HepG2 (cell line): ENCODE measurements at regions not wholly inside any gene's neighbourhood (a gene's known extent, or its start where the extent isn't known, plus 50 kb on each side); places are given as distances from the start of the nearest gene placed in this dataset.

ENCODE experiments used
- ATAC-seq: fragments of 200-7000 bp; cut with Tn5 transposase; 3 replicates; pipeline ENCODE4 v1.9.1; 2020; ENCODE audit warnings: mild to moderate bottlenecking, moderate library complexity
- BruUV-seq: library from RNA; stranded (reverse); fragments of 400-500 nt; replicated peaks from 2 replicates; lab custom pipeline; 2021; lab: Mats Ljungman, UMichigan
- CTCF ChIA-PET: fragments of 300-600 bp; formaldehyde crosslinking; extraction: SDS; loops from one replicate; lab custom pipeline; 2021; ENCODE audit warnings: low total read pairs, inconsistent platforms, low intra/inter-chr PET ratio; lab: Yijun Ruan, JAX
- POLR2A ChIA-PET: fragments of 350-600 bp; sonication (Branson Sonifier 250); formaldehyde crosslinking; loops from one replicate; lab custom pipeline; 2020; ENCODE audit warnings: antibody characterized with exemption, inconsistent platforms; lab: Yijun Ruan, JAX
- DNase-seq: peaks from one replicate; pipeline ENCODE4 v3.0.0-alpha.2; 2015; ENCODE audit warnings: low spot score
- FAIRE-seq: peaks from 3 replicates; lab custom pipeline; 2011; peaks lifted over from hg19 to GRCh38; lab: Jason Lieb, UNC
- H2AFZ ChIP-seq: one replicate; pipeline ENCODE4 v1.6.1; 2011; ENCODE audit warnings: low read length, inconsistent platforms
- H3K27ac ChIP-seq: fragments of 300-600 bp; 3 replicates; pipeline ENCODE4 v1.8.0; 2011; ENCODE audit warnings: mixed run types, mild to moderate bottlenecking, mixed read lengths, low read length, inconsistent platforms; ENCODE audit not compliant: insufficient read depth; ENCODE audit errors: extremely low read length
- H3K27me3 ChIP-seq, 2 experiments: fragments of 200-600 bp in 1 of 2; 2 replicates in 1 of 2; 3 replicates in 1 of 2; pipeline versions ENCODE4 v1.6.0 to v1.8.0; 2011; ENCODE audit warnings: low read length in 2 of 2, mild to moderate bottlenecking in 2 of 2, moderate library complexity in 2 of 2, inconsistent platforms in 1 of 2; ENCODE audit not compliant: insufficient read depth in 2 of 2, control insufficient read depth in 1 of 2
- H3K36me3 ChIP-seq, 2 experiments: fragments of 200-600 bp in 1 of 2; replicated peaks in 1 of 2; 2 replicates in 1 of 2; 3 replicates in 1 of 2; pipeline versions ENCODE4 v1.5.1 to v1.8.0; 2011; ENCODE audit warnings: low read length in 2 of 2, inconsistent platforms in 1 of 2; ENCODE audit not compliant: insufficient read depth in 2 of 2, control insufficient read depth in 1 of 2
- H3K4me1 ChIP-seq: 2 replicates; pipeline ENCODE4 v1.5.1; 2012; ENCODE audit warnings: low read length, inconsistent platforms; ENCODE audit not compliant: insufficient read depth
- H3K4me2 ChIP-seq: 2 replicates; pipeline ENCODE4 v1.6.0; 2011; ENCODE audit warnings: low read depth, low read length, inconsistent platforms
- H3K4me3 ChIP-seq, 3 experiments: fragments of 200-600 bp in 1 of 3; sonication (generic), shearing (Covaris generic) in 1 of 3; replicated peaks in 1 of 3; 2 replicates each; pipeline ENCODE4 v1.5.1; 2011 to 2016; ENCODE audit warnings: low read length in 3 of 3, inconsistent platforms in 2 of 3, low read depth in 2 of 3, mild to moderate bottlenecking in 2 of 3, control low read depth in 1 of 3, mixed read lengths in 1 of 3; ENCODE audit not compliant: insufficient read depth in 1 of 3
- H3K79me2 ChIP-seq: one replicate; pipeline ENCODE4 v1.6.1; 2011; ENCODE audit warnings: low read length, inconsistent platforms; ENCODE audit not compliant: insufficient read depth
- H3K9ac ChIP-seq: 2 replicates; pipeline ENCODE4 v1.6.0; 2011; ENCODE audit warnings: mild to moderate bottlenecking, low read depth, low read length, inconsistent platforms; ENCODE audit not compliant: insufficient read depth
- H3K9me3 ChIP-seq: 2 replicates; pipeline ENCODE4 v1.5.1; 2012; ENCODE audit warnings: mild to moderate bottlenecking, low read length
- H4K20me1 ChIP-seq: 2 replicates; pipeline ENCODE4 v1.6.0; 2011; ENCODE audit warnings: inconsistent platforms, mild to moderate bottlenecking, low read length, moderate library complexity; ENCODE audit not compliant: insufficient read depth
- FOXA3 ChIP-seq: IDR thresholded peaks from 2 replicates; pipeline ENCODE4 v1.6.1; 2016; ENCODE audit warnings: missing genetic modification reagents, missing compliant biosample characterization
- MTF1 ChIP-seq: sonication (generic); formaldehyde crosslinking; IDR thresholded peaks from 2 replicates; pipeline ENCODE4 v1.5.0; 2020; ENCODE audit warnings: missing genetic modification reagents
- RARG ChIP-seq: sonication (generic); formaldehyde crosslinking; IDR thresholded peaks from 2 replicates; pipeline ENCODE4 v1.4.0; 2020; ENCODE audit warnings: low read depth, mild to moderate bottlenecking, missing genetic modification reagents
- SOX5 ChIP-seq: IDR thresholded peaks from 2 replicates; pipeline ENCODE4 v1.6.1; 2016; ENCODE audit warnings: borderline replicate concordance
- SRF ChIP-seq: IDR thresholded peaks from 2 replicates; pipeline ENCODE4 v1.6.1; 2011; ENCODE audit warnings: mild to moderate bottlenecking, low read depth, low read length, moderate library complexity
- ZFX ChIP-seq: sonication (generic); formaldehyde crosslinking; IDR thresholded peaks from 2 replicates; pipeline ENCODE4 v1.4.0; 2020; ENCODE audit warnings: mild to moderate bottlenecking, low read depth, missing genetic modification reagents, moderate library complexity
- ZNF292 ChIP-seq: sonication (generic); formaldehyde crosslinking; IDR thresholded peaks from 2 replicates; pipeline ENCODE4 v1.8.1; 2022; ENCODE audit warnings: mild to moderate bottlenecking, low read depth, missing genetic modification reagents, borderline replicate concordance
- ZNF878 ChIP-seq: sonication (generic); formaldehyde crosslinking; IDR thresholded peaks from 2 replicates; pipeline ENCODE4 v1.8.1; 2023; ENCODE audit warnings: mild to moderate bottlenecking, missing genetic modification reagents, moderate library complexity
- WGBS: methylation state at CpG from one replicate; pipeline ENCODE4 v1.1.6; 2017; ENCODE audit warnings: low lambda C conversion rate; 5-methylcytosine and 5-hydroxymethylcytosine counted together
- in situ Hi-C: cut with HindIII; loops from 2 replicates; pipeline ENCODE4 v1.10.0; 2017; ENCODE audit warnings: low pct_unique_long_range_greater_than_20kb; ENCODE audit not compliant: extremely low pct_ligation_motif_present
- intact Hi-C: fragments of 100-400 bp; cut with micrococcal nuclease; formaldehyde crosslinking; loops from one replicate; pipeline ENCODE4 v1.10.0; 2022; ENCODE audit not compliant: unreplicated experiment
- TF ChIP-seq, protein P1 (sequence below), 2 experiments: fragments of 450-650 bp in 1 of 2; sonication (generic) in 1 of 2; formaldehyde crosslinking in 1 of 2; IDR thresholded peaks; 2 replicates each; pipeline versions ENCODE4 v1.6.1 to v1.8.0; 2016 to 2022; ENCODE audit warnings: antibody characterized with exemption in 1 of 2, mild to moderate bottlenecking in 1 of 2, missing genetic modification reagents in 1 of 2
- TF ChIP-seq, protein P2 (sequence below): sonication (generic); formaldehyde crosslinking; IDR thresholded peaks from 2 replicates; pipeline ENCODE4 v1.9.0; 2021; ENCODE audit warnings: missing genetic modification reagents, mild to moderate bottlenecking, borderline replicate concordance
- TF ChIP-seq, protein P3 (sequence below): IDR thresholded peaks from 2 replicates; pipeline ENCODE4 v1.6.1; 2012; ENCODE audit warnings: inconsistent platforms
- TF ChIP-seq, protein P4 (sequence below): IDR thresholded peaks from 2 replicates; pipeline ENCODE4 v1.6.1; 2012; ENCODE audit warnings: low read depth, low read length, improper control_type of control experiment

DNA sequence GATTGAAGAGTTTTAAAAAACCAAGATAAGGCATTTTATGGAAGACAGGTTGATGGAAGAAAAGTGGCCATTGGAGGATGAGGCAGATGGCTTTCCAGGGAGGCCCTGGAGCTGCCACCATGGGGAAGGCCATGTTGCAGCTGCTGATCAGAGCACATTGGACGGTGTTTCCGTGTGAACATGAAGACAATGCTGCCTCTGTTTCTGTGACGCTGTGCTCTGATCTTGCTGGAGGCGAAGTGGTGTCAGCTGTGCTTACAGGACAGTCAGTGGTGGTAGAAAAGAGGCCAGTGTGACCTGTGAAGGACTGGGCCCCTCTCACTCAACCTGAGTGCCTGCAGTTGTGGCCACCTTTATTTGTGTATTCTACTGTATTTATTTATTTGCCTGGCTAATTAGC lies 132.9 kb downstream of the FAM204A start:
- Histone ChIP-seq H3K9me3 (no peaks in the 10 kb centered on the region), H2AFZ (no peak overlapping the region), H3K79me2 (no peaks in the 10 kb centered on the region), H4K20me1 (no peaks in the 10 kb centered on the region), H3K4me1 (peaks cover 16% of the 10 kb centered on the region), H3K9ac (no peak overlapping the region), H3K27me3 (no peaks in the 10 kb centered on the region), H3K4me3 (no peak overlapping the region), H3K27ac (no peak overlapping the region), H3K36me3 (no peaks in the 10 kb centered on the region), H3K4me2 (no peak overlapping the region)
- ATAC-seq (peak; percentile 85), DNase-seq (peak; percentile 45), FAIRE-seq (no peak)
- no TSS peak for BruUV-seq
- ChIA-PET POLR2A (no interaction called here), CTCF (no interaction called here)
- WGBS: 0% methylated on average over 4 of the region's 4 CpGs
- in situ Hi-C loops (no loop called here), intact Hi-C loops (no loop called here)
- TF ChIP-seq ZNF878: no peak
- TF ChIP-seq, protein P1, sequence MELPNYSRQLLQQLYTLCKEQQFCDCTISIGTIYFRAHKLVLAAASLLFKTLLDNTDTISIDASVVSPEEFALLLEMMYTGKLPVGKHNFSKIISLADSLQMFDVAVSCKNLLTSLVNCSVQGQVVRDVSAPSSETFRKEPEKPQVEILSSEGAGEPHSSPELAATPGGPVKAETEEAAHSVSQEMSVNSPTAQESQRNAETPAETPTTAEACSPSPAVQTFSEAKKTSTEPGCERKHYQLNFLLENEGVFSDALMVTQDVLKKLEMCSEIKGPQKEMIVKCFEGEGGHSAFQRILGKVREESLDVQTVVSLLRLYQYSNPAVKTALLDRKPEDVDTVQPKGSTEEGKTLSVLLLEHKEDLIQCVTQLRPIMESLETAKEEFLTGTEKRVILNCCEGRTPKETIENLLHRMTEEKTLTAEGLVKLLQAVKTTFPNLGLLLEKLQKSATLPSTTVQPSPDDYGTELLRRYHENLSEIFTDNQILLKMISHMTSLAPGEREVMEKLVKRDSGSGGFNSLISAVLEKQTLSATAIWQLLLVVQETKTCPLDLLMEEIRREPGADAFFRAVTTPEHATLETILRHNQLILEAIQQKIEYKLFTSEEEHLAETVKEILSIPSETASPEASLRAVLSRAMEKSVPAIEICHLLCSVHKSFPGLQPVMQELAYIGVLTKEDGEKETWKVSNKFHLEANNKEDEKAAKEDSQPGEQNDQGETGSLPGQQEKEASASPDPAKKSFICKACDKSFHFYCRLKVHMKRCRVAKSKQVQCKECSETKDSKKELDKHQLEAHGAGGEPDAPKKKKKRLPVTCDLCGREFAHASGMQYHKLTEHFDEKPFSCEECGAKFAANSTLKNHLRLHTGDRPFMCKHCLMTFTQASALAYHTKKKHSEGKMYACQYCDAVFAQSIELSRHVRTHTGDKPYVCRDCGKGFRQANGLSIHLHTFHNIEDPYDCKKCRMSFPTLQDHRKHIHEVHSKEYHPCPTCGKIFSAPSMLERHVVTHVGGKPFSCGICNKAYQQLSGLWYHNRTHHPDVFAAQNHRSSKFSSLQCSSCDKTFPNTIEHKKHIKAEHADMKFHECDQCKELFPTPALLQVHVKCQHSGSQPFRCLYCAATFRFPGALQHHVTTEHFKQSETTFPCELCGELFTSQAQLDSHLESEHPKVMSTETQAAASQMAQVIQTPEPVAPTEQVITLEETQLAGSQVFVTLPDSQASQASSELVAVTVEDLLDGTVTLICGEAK (IDR thresholded peaks at IDR 0.05): no peak
- TF ChIP-seq, protein P1 (CRISPR knock-in tag; IDR thresholded peaks at IDR 0.05): peak; percentile 59; the same call in 1 of the 2 replicates
- peak; percentile 48; the same call in 1 of the 2 replicates for TF ChIP-seq ZFX
- no peak for TF ChIP-seq SRF
- TF ChIP-seq, protein P2, sequence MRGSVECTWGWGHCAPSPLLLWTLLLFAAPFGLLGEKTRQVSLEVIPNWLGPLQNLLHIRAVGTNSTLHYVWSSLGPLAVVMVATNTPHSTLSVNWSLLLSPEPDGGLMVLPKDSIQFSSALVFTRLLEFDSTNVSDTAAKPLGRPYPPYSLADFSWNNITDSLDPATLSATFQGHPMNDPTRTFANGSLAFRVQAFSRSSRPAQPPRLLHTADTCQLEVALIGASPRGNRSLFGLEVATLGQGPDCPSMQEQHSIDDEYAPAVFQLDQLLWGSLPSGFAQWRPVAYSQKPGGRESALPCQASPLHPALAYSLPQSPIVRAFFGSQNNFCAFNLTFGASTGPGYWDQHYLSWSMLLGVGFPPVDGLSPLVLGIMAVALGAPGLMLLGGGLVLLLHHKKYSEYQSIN (CRISPR knock-in tag): no peak
- TF ChIP-seq, protein P3, sequence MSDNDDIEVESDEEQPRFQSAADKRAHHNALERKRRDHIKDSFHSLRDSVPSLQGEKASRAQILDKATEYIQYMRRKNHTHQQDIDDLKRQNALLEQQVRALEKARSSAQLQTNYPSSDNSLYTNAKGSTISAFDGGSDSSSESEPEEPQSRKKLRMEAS: peak; percentile 40; the same call in 1 of the 2 replicates
- 0 out of 2 replicates have a peak, but pooled peaks have one; percentile 24 for TF ChIP-seq SOX5 (CRISPR knock-in tag)
- TF ChIP-seq, protein P4, sequence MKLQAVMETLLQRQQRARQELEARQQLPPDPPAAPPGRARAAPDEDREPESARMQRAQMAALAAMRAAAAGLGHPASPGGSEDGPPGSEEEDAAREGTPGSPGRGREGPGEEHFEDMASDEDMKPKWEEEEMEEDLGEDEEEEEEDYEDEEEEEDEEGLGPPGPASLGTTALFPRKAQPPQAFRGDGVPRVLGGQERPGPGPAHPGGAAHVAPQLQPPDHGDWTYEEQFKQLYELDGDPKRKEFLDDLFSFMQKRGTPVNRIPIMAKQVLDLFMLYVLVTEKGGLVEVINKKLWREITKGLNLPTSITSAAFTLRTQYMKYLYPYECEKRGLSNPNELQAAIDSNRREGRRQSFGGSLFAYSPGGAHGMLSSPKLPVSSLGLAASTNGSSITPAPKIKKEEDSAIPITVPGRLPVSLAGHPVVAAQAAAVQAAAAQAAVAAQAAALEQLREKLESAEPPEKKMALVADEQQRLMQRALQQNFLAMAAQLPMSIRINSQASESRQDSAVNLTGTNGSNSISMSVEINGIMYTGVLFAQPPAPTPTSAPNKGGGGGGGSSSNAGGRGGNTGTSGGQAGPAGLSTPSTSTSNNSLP: no peak
- TF ChIP-seq FOXA3 (CRISPR knock-in tag): no peak
- no peak for TF ChIP-seq RARG (CRISPR knock-in tag)
- no peak for TF ChIP-seq MTF1 (CRISPR knock-in tag)
- peak; percentile 76; the same call in 1 of the 2 replicates for TF ChIP-seq ZNF292 (CRISPR knock-in tag)
